ENCODE measurements at regions not wholly inside any gene's neighbourhood (a gene's known extent, or its start where the extent isn't known, plus 50 kb on each side); places are given as distances from the start of the nearest gene placed in this dataset.

DNA sequence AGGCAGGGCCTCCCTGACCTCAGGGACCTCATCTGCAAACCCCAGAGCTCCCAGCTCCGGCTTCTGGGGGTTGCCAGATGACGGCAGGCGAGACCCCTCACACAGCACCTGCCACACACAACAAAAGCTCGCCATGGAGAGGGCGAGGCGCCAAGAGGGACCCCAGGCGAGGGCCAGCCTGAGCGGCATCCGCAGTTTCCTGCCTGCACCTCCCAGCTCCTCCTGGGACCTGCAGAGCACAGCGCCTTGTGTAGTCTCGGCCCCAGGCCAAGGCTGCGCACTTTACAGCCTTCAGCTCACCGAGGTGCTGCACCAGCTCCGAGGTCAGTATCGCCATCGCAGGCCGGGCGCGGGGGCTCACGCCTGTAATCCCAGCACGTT is 82.4 kb upstream of the ADAMTS2 start:
- H3K4me1 ChIP-seq (ENCODE audit: insufficient read depth, low read length), result no peaks in the 10 kb centered on the region
- H4K20me1 ChIP-seq (ENCODE audit: insufficient read depth, low read length), result no peaks in the 10 kb centered on the region
- H3K4me3 ChIP-seq (ENCODE audit: insufficient read depth, low read depth, low read length), result no peak overlapping the region
- no peaks in the 10 kb centered on the region for H3K9me3 Mint-ChIP-seq (ENCODE audit: unreplicated experiment)
- H3K36me3 ChIP-seq (ENCODE audit: insufficient read depth, low read length), result no peaks in the 10 kb centered on the region
- no peaks in the 10 kb centered on the region for H3K9me3 ChIP-seq (ENCODE audit: insufficient read depth, low read depth, low read length)
- no peaks in the 10 kb centered on the region for H3K36me3 Mint-ChIP-seq (ENCODE audit: low read depth, unreplicated experiment)
- H2AFZ ChIP-seq (ENCODE audit: low read depth, low read length), result no peak overlapping the region
- no peak overlapping the region for H3K27ac ChIP-seq (ENCODE audit: low read depth, low read length)
- no peak overlapping the region for H3K4me2 ChIP-seq (ENCODE audit: low read length)
- H3K27ac Mint-ChIP-seq (ENCODE audit: unreplicated experiment), result no peak overlapping the region
- H3K4me1 Mint-ChIP-seq (ENCODE audit: low read depth, unreplicated experiment), result no peaks in the 10 kb centered on the region
- no peaks in the 10 kb centered on the region for H3K79me2 ChIP-seq (ENCODE audit: insufficient read depth, low read length)
- FAIRE-seq, result no peak
- TF ChIP-seq, protein P1, sequence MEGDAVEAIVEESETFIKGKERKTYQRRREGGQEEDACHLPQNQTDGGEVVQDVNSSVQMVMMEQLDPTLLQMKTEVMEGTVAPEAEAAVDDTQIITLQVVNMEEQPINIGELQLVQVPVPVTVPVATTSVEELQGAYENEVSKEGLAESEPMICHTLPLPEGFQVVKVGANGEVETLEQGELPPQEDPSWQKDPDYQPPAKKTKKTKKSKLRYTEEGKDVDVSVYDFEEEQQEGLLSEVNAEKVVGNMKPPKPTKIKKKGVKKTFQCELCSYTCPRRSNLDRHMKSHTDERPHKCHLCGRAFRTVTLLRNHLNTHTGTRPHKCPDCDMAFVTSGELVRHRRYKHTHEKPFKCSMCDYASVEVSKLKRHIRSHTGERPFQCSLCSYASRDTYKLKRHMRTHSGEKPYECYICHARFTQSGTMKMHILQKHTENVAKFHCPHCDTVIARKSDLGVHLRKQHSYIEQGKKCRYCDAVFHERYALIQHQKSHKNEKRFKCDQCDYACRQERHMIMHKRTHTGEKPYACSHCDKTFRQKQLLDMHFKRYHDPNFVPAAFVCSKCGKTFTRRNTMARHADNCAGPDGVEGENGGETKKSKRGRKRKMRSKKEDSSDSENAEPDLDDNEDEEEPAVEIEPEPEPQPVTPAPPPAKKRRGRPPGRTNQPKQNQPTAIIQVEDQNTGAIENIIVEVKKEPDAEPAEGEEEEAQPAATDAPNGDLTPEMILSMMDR (IDR thresholded peaks at IDR 0.05; ENCODE audit: insufficient read depth, low read depth, low read length), result no peak
- TF ChIP-seq EZH2 (IDR thresholded peaks at IDR 0.05; ENCODE audit: insufficient read depth, low read length), result no peak
- no peak overlapping the region for H3K9ac ChIP-seq (ENCODE audit: low read length)
- H3K27me3 Mint-ChIP-seq (ENCODE audit: low read depth, unreplicated experiment), result peaks cover 6% of the 10 kb centered on the region
- no peak overlapping the region for H3K4me3 Mint-ChIP-seq (ENCODE audit: unreplicated experiment)
- H3K27me3 ChIP-seq (ENCODE audit: insufficient read depth, low read length), result no peaks in the 10 kb centered on the region
- DNase-seq (ENCODE audit: low read depth), result no peak

DNA sequence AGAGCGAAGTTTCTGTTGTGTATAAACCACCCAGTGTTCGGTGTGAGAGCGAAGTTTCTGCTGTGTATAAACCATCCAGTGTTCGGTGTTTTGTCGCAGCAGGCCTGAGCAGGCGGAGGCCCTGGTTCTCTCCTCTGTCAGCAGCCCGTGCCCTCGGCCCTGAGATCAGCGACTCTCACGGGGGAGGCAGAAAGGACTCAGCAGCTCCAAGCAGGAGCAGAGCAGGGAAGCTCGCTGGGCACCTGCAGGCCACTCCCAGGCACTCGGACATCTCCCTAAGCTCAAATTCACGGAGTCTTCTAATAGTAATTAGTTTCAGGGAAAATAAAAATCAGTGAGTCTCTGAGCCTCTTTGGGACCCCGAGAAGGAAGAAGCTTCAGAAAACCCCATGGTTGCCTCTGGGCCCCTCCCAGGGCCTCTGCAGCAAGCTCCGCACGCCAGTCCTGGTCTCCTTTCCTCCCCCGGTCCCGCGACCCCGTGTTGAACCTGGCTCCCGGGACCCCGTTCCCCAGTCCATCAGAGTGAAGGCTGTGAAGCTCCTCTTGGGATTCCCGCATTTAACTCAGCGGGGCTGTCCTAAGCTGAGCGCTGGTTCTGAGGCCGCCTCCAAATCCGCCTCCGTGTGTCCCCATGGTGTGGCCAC is 81.9 kb upstream of the ADAMTS2 start:
- Mint-ChIP-seq H3K9me3 (ENCODE audit: unreplicated experiment) (no peaks in the 10 kb centered on the region), H3K27me3 (ENCODE audit: low read depth, unreplicated experiment) (peaks cover 6% of the 10 kb centered on the region), H3K36me3 (ENCODE audit: low read depth, unreplicated experiment) (no peaks in the 10 kb centered on the region), H3K27ac (ENCODE audit: unreplicated experiment) (no peak overlapping the region), H3K4me3 (ENCODE audit: unreplicated experiment) (no peak overlapping the region), H3K4me1 (ENCODE audit: low read depth, unreplicated experiment) (no peaks in the 10 kb centered on the region)
- TF ChIP-seq, protein P1 (IDR thresholded peaks at IDR 0.05; ENCODE audit: insufficient read depth, low read depth, low read length), result no peak
- no peak for TF ChIP-seq EZH2 (IDR thresholded peaks at IDR 0.05; ENCODE audit: insufficient read depth, low read length)
- H3K79me2 ChIP-seq (ENCODE audit: insufficient read depth, low read length), result no peaks in the 10 kb centered on the region
- no peaks in the 10 kb centered on the region for H3K27me3 ChIP-seq (ENCODE audit: insufficient read depth, low read length)
- H3K9ac ChIP-seq (ENCODE audit: low read length), result no peak overlapping the region
- H3K36me3 ChIP-seq (ENCODE audit: insufficient read depth, low read length), result no peaks in the 10 kb centered on the region
- H3K4me3 ChIP-seq (ENCODE audit: insufficient read depth, low read depth, low read length), result no peak overlapping the region
- FAIRE-seq (no peak), DNase-seq (ENCODE audit: low read depth) (no peak)
- H3K9me3 ChIP-seq (ENCODE audit: insufficient read depth, low read depth, low read length), result no peaks in the 10 kb centered on the region
- H2AFZ ChIP-seq (ENCODE audit: low read depth, low read length), result no peak overlapping the region
- H4K20me1 ChIP-seq (ENCODE audit: insufficient read depth, low read length), result no peaks in the 10 kb centered on the region
- H3K4me1 ChIP-seq (ENCODE audit: insufficient read depth, low read length), result no peaks in the 10 kb centered on the region
- no peak overlapping the region for H3K27ac ChIP-seq (ENCODE audit: low read depth, low read length)
- no peak overlapping the region for H3K4me2 ChIP-seq (ENCODE audit: low read length)

DNA sequence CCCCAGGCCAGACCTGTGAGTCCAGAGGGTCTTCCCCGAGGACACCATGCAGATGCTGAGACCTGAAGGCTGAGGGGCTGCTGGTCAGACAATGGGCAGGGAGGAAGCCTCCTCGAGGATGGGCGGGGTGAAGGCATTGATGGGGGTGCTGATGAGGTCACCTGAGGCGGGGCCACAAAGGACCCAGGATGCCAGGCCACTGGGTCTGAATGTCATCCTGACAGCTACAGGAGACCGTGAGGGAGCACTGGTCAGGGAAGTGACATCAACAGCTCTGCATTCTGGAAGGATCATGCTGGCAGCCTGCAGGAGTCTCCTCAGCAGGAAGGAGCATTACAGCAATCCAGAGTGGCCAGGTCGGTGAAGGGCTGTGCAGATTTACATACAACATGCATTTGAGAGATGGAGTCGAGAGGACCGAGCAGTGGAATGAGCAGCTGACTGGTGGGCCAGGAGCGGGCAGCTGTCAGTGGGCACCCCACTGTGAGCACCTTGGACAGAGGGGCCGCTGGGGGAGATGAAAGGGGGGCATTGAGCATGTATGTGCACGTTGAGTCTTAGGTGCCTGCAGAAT is 77.7 kb upstream of the ADAMTS2 start:
- no peaks in the 10 kb centered on the region for H3K79me2 ChIP-seq (ENCODE audit: insufficient read depth, low read length)
- H3K9me3 ChIP-seq (ENCODE audit: insufficient read depth, low read depth, low read length), result no peaks in the 10 kb centered on the region
- no peak overlapping the region for H3K4me3 ChIP-seq (ENCODE audit: insufficient read depth, low read depth, low read length)
- Mint-ChIP-seq H3K4me1 (ENCODE audit: low read depth, unreplicated experiment) (no peaks in the 10 kb centered on the region), H3K4me3 (ENCODE audit: unreplicated experiment) (no peak overlapping the region), H3K27ac (ENCODE audit: unreplicated experiment) (no peak overlapping the region), H3K36me3 (ENCODE audit: low read depth, unreplicated experiment) (no peaks in the 10 kb centered on the region), H3K27me3 (ENCODE audit: low read depth, unreplicated experiment) (peaks cover 29% of the 10 kb centered on the region), H3K9me3 (ENCODE audit: unreplicated experiment) (no peaks in the 10 kb centered on the region)
- H3K4me1 ChIP-seq (ENCODE audit: insufficient read depth, low read length), result no peaks in the 10 kb centered on the region
- no peak overlapping the region for H3K9ac ChIP-seq (ENCODE audit: low read length)
- FAIRE-seq (no peak), DNase-seq (ENCODE audit: low read depth) (no peak)
- no peak overlapping the region for H3K4me2 ChIP-seq (ENCODE audit: low read length)
- no peaks in the 10 kb centered on the region for H3K27me3 ChIP-seq (ENCODE audit: insufficient read depth, low read length)
- H4K20me1 ChIP-seq (ENCODE audit: insufficient read depth, low read length), result no peaks in the 10 kb centered on the region
- TF ChIP-seq EZH2 (IDR thresholded peaks at IDR 0.05; ENCODE audit: insufficient read depth, low read length), result no peak
- TF ChIP-seq, protein P1 (IDR thresholded peaks at IDR 0.05; ENCODE audit: insufficient read depth, low read depth, low read length), result no peak
- no peaks in the 10 kb centered on the region for H3K36me3 ChIP-seq (ENCODE audit: insufficient read depth, low read length)
- H2AFZ ChIP-seq (ENCODE audit: low read depth, low read length), result no peak overlapping the region
- no peak overlapping the region for H3K27ac ChIP-seq (ENCODE audit: low read depth, low read length)

All from astrocyte (in vitro differentiated cells and primary cell).